ENCODE measurements at regions not wholly inside any gene's neighbourhood (a gene's known extent, or its start where the extent isn't known, plus 50 kb on each side); places are given as distances from the start of the nearest gene placed in this dataset.

DNA sequence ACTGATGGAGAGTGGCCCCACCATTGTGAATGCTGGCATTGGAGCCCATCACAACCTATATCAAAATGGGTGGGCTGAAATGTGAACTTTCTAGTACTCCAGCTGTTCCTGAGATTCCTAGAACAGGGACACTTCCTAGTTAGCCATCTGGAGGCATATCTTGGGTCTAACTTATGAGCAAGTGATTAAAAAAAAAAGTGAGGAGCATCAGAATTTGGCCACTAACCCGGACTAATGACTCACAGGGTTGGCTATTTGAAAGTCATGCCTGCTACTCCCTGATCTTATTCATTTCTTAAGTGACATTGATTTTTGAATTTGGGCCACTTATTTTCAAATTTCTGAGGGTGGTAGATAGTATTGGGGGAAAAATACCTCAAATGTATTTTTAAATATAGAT is 216.6 kb downstream of the HRH4 start:
- Histone ChIP-seq H4K20me1 (ENCODE audit: insufficient read depth, low read length) (no peaks in the 10 kb centered on the region), H3K36me3 (replicated peaks in 1 of 2; ENCODE audit: control insufficient read depth in 1 of 2, insufficient read depth in 2 of 2, low read length in 2 of 2) (no peaks in the 10 kb centered on the region), H3K4me1 (ENCODE audit: control insufficient read depth in 1 of 2, insufficient read depth in 2 of 2, low read length in 2 of 2) (no peaks in the 10 kb centered on the region), H3K9me3 (replicated peaks in 1 of 2; ENCODE audit: control insufficient read depth in 1 of 2, insufficient read depth in 1 of 2, low read length in 2 of 2) (no peaks in the 10 kb centered on the region), H3K4me3 (replicated peaks in 1 of 3; ENCODE audit: low read depth in 2 of 3, low read length in 3 of 3) (no peak overlapping the region), H3K27ac (ENCODE audit: low read depth in 1 of 2, low read length in 2 of 2) (no peak overlapping the region), H3K9ac (ENCODE audit: insufficient read depth, low read length, poor library complexity, severe bottlenecking) (no peak overlapping the region), H2AFZ (ENCODE audit: insufficient read depth, low read depth, low read length, poor library complexity, severe bottlenecking) (no peak overlapping the region), H3K79me2 (ENCODE audit: insufficient read depth, low read length) (no peaks in the 10 kb centered on the region), H3K4me2 (replicated peaks; ENCODE audit: extremely low read depth, low read length, poor library complexity, severe bottlenecking) (no peak overlapping the region), H3K27me3 (ENCODE audit: control insufficient read depth in 2 of 2, insufficient read depth in 2 of 2, low read length in 2 of 2) (no peaks in the 10 kb centered on the region)
- Mint-ChIP-seq H3K27me3 (ENCODE audit: low read depth in 3 of 3) (no peaks in the 10 kb centered on the region), H3K27ac (no peak overlapping the region), H3K4me1 (peaks cover 2% of the 10 kb centered on the region), H3K36me3 (no peaks in the 10 kb centered on the region), H3K9me3 (peaks cover 0 to 4% (median 0%) of the 10 kb centered on the region in 7 donors), H3K4me3 (no peak overlapping the region)
- intact Hi-C loops (cut with micrococcal nuclease): no loop called here
- TF ChIP-seq, protein P1, sequence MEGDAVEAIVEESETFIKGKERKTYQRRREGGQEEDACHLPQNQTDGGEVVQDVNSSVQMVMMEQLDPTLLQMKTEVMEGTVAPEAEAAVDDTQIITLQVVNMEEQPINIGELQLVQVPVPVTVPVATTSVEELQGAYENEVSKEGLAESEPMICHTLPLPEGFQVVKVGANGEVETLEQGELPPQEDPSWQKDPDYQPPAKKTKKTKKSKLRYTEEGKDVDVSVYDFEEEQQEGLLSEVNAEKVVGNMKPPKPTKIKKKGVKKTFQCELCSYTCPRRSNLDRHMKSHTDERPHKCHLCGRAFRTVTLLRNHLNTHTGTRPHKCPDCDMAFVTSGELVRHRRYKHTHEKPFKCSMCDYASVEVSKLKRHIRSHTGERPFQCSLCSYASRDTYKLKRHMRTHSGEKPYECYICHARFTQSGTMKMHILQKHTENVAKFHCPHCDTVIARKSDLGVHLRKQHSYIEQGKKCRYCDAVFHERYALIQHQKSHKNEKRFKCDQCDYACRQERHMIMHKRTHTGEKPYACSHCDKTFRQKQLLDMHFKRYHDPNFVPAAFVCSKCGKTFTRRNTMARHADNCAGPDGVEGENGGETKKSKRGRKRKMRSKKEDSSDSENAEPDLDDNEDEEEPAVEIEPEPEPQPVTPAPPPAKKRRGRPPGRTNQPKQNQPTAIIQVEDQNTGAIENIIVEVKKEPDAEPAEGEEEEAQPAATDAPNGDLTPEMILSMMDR (IDR thresholded peaks at IDR 0.05): no peak
- no CpG with 5 or more reads among the region's 1 CpG for WGBS (ENCODE audit: insufficient coverage)
- no peak for DNase-seq

DNA sequence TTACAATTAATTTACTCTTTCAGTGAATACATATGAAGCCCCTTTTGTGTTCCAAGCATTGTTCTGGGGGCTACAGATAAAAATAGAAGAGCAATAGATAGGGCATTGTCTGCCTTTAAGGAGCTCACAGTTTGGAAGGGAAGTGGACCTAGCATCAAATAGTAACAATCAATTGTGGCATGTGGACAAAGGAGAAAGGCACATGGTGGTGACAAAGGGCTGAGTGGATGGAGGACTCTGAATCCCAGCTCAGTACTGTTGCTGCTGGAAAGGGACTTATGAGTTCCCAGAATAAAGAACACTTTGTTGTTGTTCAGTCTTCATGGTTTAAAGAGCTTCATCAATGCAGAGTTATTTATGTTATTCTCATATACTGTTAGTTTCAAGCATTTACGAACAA is 217.7 kb downstream of the HRH4 start:
- H3K27ac ChIP-seq (ENCODE audit: low read depth in 1 of 2, low read length in 2 of 2): no peak overlapping the region
- intact Hi-C loops (cut with micrococcal nuclease): no loop called here
- no peaks in the 10 kb centered on the region for H3K79me2 ChIP-seq (ENCODE audit: insufficient read depth, low read length)
- peaks cover 0 to 6% (median 0%) of the 10 kb centered on the region in 7 donors for H3K9me3 Mint-ChIP-seq
- H3K9me3 ChIP-seq (replicated peaks in 1 of 2; ENCODE audit: control insufficient read depth in 1 of 2, insufficient read depth in 1 of 2, low read length in 2 of 2): no peaks in the 10 kb centered on the region
- H3K4me1 Mint-ChIP-seq: no peaks in the 10 kb centered on the region
- no CpG with 5 or more reads among the region's 1 CpG for WGBS (ENCODE audit: insufficient coverage)
- no peaks in the 10 kb centered on the region for H3K27me3 ChIP-seq (ENCODE audit: control insufficient read depth in 2 of 2, insufficient read depth in 2 of 2, low read length in 2 of 2)
- H3K36me3 ChIP-seq (replicated peaks in 1 of 2; ENCODE audit: control insufficient read depth in 1 of 2, insufficient read depth in 2 of 2, low read length in 2 of 2): no peaks in the 10 kb centered on the region
- DNase-seq: no peak
- no peak overlapping the region for H3K27ac Mint-ChIP-seq
- no peaks in the 10 kb centered on the region for H3K4me1 ChIP-seq (ENCODE audit: control insufficient read depth in 1 of 2, insufficient read depth in 2 of 2, low read length in 2 of 2)
- TF ChIP-seq, protein P1 (IDR thresholded peaks at IDR 0.05): no peak
- H3K4me3 Mint-ChIP-seq: no peak overlapping the region
- no peaks in the 10 kb centered on the region for H3K36me3 Mint-ChIP-seq
- no peaks in the 10 kb centered on the region for H4K20me1 ChIP-seq (ENCODE audit: insufficient read depth, low read length)
- no peaks in the 10 kb centered on the region for H3K27me3 Mint-ChIP-seq (ENCODE audit: low read depth in 3 of 3)
- no peak overlapping the region for H3K4me3 ChIP-seq (replicated peaks in 1 of 3; ENCODE audit: low read depth in 2 of 3, low read length in 3 of 3)
- H2AFZ ChIP-seq (ENCODE audit: insufficient read depth, low read depth, low read length, poor library complexity, severe bottlenecking): no peak overlapping the region
- no peak overlapping the region for H3K9ac ChIP-seq (ENCODE audit: insufficient read depth, low read length, poor library complexity, severe bottlenecking)
- H3K4me2 ChIP-seq (replicated peaks; ENCODE audit: extremely low read depth, low read length, poor library complexity, severe bottlenecking): no peak overlapping the region

All from CD14-positive monocyte (primary cell).